GM10847 (cell line): ENCODE measurements at regions not wholly inside any gene's neighbourhood (a gene's known extent, or its start where the extent isn't known, plus 50 kb on each side); places are given as distances from the start of the nearest gene placed in this dataset.

Source experiments
- POLR2A ChIP-seq: IDR thresholded peaks from 2 replicates; pipeline ENCODE4 v1.6.1; 2011; ENCODE audit not compliant: insufficient read length; ENCODE audit errors: extremely low read depth

DNA sequence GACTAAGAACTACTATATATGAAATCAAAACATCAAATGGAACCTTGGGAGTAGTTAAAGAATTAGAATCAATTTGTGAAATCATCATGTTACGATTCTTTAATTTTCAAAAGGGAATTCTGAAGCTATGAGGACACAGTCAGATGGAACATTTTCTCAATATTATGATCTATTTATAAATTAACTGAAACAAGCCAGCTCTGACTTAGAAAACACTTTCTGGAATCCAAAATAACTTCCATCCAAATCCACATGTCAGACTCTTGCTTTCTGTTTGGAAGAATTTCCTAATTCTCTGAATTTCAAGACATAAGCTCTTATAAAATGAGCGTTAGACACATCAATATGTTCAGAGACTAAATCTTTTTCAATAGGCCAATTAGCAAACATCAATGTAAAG lies 737.7 kb upstream of the SOX9 start:
- no peak for TF ChIP-seq POLR2A

DNA sequence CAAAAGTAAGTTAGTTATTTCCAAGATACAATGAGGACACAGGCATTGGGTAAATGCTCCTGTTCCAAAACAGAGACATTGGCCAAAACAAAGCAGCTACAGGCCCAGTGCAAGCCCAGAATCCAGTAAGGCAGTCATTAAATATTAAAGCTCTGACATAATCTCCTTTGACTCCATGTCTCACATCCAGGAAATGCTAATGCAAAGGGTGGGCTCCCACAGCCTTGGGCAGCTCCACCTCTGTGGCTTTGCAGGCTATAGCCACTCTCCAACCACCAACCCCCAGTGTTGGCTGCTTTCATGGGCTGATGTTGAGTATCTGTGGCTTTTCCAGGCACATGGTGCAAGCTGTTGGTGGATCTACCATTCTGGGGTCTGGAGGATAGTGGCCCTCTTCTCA lies 733.4 kb upstream of the SOX9 start:
- TF ChIP-seq POLR2A: no peak

DNA sequence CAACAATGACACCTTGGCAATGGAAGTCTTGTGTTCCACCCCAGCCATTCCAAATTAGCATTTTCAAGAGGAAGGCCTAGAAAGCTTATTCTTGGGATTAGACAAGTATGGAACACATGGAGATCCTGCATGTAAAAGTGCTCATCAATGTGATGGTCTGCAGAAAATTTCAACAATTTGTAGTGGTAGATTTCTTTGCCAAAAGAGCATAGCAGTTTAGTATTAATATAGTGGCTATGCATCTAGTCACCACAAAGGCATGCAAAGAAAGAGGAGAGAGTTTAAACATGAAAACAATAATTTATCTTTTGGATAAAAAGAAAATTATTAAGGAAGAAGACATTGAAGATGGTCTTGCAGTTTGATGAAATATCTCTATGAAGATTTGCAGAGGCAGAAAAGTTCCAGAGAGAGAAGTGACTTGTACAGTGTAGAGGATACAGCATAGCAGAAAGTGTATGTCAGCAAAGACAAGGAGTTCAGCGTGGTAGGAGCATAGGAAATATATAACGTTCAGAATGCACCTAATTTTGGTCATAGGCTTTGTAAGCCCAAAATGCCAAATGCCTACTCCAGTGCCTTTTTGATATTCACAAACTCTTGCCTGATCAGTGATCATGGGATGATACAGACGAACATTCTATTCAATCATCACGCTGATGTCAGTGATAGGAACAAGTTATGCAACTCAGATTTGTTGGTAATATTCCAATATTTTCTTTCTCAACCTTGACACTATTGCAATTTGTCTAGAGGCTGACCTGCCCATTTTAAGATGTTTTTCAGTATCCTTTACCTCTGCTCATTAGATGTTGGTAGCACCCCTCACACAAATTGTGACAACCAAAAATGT lies 727.9 kb upstream of the SOX9 start:
- TF ChIP-seq POLR2A: no peak

DNA sequence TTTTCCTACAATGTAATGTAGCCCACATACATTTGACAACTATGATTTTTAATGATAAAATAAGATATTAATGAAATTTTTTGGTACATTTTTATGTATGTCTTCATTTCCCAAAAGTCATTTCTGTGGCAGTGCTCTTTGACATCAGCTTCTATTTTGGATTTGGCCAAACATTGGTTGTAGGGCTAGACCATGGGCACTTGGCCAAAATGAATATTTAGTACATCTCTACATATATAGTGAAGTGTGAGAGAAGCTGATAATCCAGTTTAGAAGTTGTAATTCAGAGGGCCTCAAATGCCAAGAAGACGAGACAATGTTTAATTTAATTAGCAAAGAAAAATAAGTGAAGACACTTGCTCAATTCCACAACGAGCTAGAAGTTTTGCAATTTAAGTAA lies 724.9 kb upstream of the SOX9 start:
- no peak for TF ChIP-seq POLR2A

DNA sequence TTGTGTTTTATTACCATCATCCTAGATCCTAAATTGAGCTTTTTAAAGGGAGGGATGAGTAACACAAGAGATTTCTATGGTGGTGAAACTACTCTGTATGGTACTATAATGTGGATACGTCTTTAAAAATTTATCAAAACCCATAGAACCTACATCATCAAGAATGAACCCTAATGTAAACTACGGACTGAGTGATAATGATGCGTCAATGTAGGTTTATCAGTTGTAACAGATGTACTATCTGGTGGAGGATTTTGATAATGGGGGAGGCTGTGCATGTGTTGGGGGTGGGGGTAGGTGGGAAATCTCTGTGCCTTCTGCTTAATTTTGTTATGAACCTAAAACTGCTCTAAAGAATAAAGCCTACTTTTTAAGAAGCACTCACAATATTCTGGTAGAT lies 724.1 kb upstream of the SOX9 start:
- TF ChIP-seq POLR2A: no peak

DNA sequence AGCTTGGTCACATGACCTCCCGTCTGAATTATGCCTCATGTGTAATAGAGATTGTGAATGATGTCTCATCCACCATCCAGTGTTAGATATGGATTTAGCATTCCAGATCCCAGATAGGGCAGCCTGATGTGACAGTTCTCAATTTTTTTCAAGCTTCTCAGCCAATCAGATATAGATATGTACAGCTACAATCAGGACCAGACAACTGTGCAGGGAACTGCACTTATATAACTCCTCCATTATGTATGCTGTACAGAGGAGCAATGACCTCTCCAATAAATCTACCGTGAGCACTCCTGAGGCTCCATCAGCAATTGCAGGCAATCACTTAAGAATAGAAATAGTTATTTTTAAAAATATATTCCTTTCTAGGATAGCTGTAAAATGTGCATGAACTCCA lies 722.8 kb upstream of the SOX9 start:
- no peak for TF ChIP-seq POLR2A

DNA sequence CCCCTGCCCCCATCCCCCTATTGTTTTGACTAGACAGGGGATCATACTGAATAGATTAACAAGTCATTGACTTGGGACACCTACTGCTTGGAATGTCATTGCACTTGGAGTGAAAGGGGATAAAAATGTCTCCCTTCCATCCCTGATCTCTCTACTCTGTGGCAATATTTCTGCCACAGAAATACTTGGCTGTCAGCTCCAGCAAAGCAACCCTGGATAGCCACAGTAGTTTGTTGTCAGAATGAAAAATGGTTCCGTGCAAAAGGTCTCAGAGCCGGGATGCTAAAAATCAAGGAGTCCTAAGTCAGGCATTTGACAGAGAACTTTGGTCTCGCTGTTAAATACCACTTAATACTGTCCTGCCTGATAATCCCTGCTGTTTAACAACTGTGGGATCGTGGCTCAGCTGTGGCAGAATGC lies 722.0 kb upstream of the SOX9 start:
- TF ChIP-seq POLR2A: no peak

DNA sequence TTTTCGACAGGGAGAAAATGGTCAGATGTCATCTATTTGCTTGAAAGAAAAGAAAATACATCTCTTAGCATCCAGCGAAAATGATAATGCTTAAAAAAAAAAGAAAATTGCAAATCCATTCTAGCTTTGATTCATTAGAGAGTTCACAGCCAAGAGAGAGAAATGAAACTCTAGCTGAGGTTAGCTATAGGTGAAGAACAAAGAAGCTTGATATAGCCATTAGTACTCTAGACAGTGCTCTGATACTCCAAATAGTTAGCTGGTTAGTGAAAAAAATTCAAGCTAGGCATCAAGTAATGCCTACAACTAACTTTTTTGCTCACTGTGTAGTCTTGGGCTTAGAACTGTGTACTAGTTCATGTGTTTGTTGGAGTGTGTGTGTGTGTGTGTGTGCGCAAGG lies 721.6 kb upstream of the SOX9 start:
- TF ChIP-seq POLR2A: no peak

DNA sequence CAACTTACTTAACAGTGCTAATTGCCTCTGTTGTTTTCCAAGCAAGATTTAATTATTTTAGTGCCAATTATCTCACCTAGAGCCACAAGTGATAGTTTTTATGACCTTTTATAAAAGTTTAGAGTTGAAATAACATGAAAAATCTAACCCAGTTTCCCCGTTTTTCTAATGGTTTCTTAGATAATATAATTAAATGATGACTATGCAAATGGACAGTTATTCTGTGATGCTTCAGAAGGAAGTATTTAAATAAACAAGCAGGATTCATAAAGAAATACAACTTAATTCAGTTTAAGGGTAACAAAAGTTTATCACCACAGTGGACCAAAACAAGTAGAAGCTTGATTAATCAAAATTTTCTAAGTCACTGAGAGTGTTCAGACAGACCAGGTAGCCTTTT lies 721.2 kb upstream of the SOX9 start:
- no peak for TF ChIP-seq POLR2A

DNA sequence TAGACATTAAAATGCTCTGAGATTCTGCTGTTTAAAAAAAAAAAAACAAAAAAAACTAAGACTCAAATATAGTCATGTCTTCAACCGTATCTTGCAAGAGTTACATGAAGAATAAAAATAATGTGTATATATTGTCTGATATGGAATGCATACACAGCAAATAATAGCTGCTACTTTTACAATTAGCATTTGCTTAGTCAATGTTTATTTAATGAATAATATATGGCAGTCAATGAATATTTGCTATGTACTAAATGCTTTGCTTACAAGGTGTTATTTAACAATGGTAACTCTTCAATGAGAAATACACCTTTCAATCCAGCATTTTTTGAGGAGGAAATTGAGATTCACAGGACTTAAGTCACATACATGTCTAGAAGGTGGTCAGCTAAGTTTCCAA lies 718.8 kb upstream of the SOX9 start:
- no peak for TF ChIP-seq POLR2A

DNA sequence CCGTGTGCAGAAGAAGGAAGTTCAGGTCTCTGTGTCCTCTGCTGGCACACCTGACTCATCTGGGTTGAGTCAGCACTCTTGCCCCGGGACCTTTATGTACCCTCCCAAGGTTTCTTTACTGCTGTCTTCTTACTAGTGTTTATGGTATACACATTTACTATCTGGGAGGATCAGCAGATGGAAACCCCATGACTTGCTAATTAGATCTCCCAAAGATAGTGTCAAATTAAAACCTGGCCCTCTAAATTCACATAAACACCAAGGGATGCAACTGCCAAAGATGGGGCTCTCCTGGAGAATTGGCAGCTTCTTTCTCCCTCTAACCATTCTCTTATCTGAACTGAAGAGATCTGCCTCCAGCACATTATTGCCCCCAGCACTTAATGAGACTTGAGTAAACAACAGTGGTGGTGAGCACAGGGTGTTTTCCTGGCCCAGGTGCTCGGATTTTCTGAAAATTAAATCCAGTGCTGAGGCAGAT lies 718.1 kb upstream of the SOX9 start:
- no peak for TF ChIP-seq POLR2A

DNA sequence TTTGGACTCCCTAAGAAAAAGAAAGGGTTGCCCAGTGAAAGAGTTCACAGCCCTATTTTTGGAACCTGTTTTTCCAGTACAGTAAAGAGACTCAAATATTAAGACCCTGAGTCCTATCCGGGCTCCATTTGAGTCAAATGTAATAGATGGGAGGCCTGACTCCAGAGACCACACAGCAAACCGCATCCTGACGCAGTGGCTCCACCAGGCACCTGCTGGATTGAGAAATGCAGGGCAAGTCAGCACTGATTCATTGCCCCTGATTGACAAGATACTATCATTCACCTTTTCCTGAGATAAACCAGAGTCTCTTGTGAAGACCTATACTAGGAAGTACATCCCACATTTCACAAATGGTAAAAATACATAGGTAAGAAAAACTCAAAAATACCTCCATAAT lies 715.7 kb upstream of the SOX9 start:
- no peak for TF ChIP-seq POLR2A

DNA sequence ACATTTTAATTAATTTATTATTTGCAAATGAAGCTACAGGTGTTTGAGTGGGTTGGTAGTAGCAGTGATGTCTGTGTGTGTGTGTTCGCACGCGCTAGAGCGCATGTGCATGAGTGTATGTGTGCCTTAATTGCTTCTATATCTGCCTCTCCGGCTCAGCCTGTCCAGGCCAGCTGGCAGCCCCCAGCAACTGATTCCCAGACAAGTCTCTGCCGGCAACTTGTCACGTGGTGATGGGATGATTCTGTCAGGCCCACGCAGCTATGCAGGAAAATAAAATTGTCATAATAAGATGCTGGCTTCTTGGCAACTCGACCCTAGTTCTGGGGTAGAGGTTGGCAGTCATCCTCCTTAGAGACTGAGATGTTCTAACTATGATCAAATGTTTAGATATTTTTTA lies 712.8 kb upstream of the SOX9 start:
- TF ChIP-seq POLR2A: no peak

DNA sequence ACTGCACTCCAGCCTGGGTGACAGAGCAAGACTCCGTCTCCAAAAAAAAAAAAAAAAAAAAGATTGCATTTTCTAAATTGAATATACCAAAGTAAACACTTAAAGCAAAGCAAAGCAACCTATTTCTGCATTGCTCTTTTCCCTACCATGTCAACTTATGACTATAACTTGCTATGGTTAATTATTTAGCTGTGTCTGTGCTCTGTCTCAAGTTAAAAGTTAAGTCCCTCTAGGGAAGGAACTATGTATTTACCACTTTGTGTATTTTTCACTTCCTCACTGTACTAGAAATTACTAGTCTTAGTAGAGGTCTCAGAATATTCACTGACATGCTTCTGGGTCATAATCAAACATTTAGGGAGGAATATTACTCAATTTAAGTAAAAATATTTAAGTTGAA lies 711.7 kb upstream of the SOX9 start:
- no peak for TF ChIP-seq POLR2A

DNA sequence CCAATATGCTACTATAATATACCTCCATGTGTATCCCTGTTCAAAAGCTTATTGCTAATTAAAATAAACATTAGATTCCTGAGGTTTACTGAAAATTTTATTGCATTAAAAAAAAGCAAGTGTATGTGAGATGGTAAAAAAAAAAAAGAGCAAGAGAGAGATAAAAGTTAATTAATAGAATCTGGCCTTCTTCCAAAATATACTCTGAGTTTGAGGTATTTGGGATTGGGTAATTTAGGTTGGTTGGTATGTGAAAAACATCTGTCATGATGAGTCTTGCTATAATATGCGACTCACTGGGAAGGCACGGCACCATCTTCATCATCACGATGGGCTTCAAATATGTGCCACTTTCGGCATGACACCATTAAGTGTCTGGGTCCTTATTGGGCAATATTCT lies 711.1 kb upstream of the SOX9 start:
- TF ChIP-seq POLR2A: no peak

DNA sequence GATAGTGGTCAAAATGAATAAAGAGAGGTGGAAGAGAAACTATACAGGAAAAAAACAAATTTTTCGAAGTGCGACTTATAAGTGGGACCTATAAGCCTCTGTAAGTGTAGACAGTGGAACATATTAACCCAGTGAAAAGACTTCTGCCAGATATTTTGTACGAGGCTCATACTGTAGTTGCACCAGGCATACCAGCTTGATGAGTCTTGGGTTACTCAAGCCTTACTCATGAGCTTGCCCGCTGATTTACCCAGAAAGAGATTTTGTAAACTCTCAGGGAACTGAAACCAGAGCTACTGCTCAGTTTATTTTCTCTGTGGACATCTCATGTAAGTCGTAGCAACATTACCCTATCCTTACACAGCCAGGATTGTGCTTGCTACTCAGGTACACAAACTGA lies 708.0 kb upstream of the SOX9 start:
- TF ChIP-seq POLR2A: no peak

DNA sequence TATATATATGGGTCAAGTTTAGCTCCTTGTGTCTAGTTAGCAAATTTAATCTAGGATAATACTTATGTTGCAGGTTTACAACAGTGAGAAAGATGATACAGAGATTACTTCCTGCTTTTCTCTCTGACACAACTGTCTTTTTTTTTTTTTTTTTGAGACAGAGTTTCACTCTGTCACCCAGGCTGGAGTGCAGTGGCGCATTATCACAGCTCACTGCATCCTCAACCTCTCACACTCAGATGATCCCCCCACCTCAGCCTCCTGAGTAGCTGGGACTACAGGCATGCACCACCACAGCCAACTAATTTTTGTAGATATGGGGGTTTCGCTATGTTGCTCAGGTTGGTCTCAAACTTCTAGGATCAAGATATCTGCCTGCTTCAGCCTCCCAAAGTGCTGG lies 706.9 kb upstream of the SOX9 start:
- TF ChIP-seq POLR2A: no peak

DNA sequence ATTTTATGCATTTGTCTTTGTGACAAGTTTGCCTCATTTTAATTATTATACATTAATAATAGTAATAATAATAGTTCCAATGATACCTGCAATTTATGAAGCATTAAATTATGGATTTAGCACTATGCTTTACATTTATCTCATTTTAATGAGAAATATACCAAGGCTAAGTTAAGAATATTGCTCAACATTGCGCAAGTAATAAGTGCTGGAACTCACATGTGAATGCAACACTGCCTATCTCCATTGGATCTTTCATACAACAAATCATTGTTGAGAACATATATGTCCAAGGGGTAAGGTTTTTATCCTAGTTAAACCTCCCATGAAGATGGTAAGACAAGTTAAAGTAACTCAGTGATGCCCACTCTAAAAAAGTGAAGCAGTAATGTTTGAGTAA lies 703.7 kb upstream of the SOX9 start:
- no peak for TF ChIP-seq POLR2A

DNA sequence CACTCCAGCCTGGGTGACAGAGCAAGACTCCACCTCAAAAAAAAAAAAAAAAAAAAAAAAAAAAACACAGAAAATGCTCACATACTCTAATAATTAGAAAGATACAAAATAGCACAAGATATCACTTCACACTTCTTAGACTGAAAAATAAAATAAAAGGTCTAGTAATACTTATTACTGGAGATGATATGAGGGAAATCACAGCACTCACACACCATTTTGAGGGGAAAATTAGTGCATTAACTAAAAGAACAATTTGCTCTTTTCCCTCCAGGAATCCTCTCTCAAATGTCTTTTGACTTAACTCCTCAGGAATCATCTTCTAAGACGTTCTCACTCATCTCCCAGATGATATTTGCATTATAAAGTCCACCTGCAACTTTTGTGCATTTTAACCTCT lies 697.9 kb upstream of the SOX9 start:
- TF ChIP-seq POLR2A: no peak
